ENCODE measurements at regions not wholly inside any gene's neighbourhood (a gene's known extent, or its start where the extent isn't known, plus 50 kb on each side); places are given as distances from the start of the nearest gene placed in this dataset.

GRCh38 chr6:6970851-6971250 is 136.9 kb upstream of the RREB1 start:
- Histone ChIP-seq H4K20me1 (ENCODE audit: insufficient read depth, low read length) (no peaks in the 10 kb centered on the region), H3K36me3 (replicated peaks in 1 of 2; ENCODE audit: control insufficient read depth in 1 of 2, insufficient read depth in 2 of 2, low read length in 2 of 2) (no peaks in the 10 kb centered on the region), H3K4me2 (replicated peaks; ENCODE audit: extremely low read depth, low read length, poor library complexity, severe bottlenecking) (no peak overlapping the region), H2AFZ (ENCODE audit: insufficient read depth, low read depth, low read length, poor library complexity, severe bottlenecking) (no peak overlapping the region), H3K4me1 (ENCODE audit: control insufficient read depth in 1 of 2, insufficient read depth in 2 of 2, low read length in 2 of 2) (peaks cover 0 to 10% of the 10 kb centered on the region in 2 donors), H3K79me2 (ENCODE audit: insufficient read depth, low read length) (no peaks in the 10 kb centered on the region), H3K27me3 (ENCODE audit: control insufficient read depth in 2 of 2, insufficient read depth in 2 of 2, low read length in 2 of 2) (no peaks in the 10 kb centered on the region), H3K9me3 (replicated peaks in 1 of 2; ENCODE audit: control insufficient read depth in 1 of 2, insufficient read depth in 1 of 2, low read length in 2 of 2) (no peaks in the 10 kb centered on the region), H3K27ac (ENCODE audit: low read depth in 1 of 2, low read length in 2 of 2) (no peak overlapping the region), H3K9ac (ENCODE audit: insufficient read depth, low read length, poor library complexity, severe bottlenecking) (no peak overlapping the region), H3K4me3 (replicated peaks in 1 of 3; ENCODE audit: low read depth in 2 of 3, low read length in 3 of 3) (no peak overlapping the region)
- peaks cover 0 to 2% (median 0%) of the 10 kb centered on the region in 3 donors for H3K27me3 Mint-ChIP-seq (ENCODE audit: low read depth in 3 of 3)
- DNase-seq = no peak
- no peak for TF ChIP-seq CTCF (IDR thresholded peaks at IDR 0.05)
- H3K9me3 Mint-ChIP-seq = no peaks in the 10 kb centered on the region
- H3K36me3 Mint-ChIP-seq = no peaks in the 10 kb centered on the region
- intact Hi-C loops (cut with micrococcal nuclease) = no loop called here
- peaks cover 9% of the 10 kb centered on the region for H3K4me1 Mint-ChIP-seq
- H3K27ac Mint-ChIP-seq = no peak overlapping the region
- no peak overlapping the region for H3K4me3 Mint-ChIP-seq
- WGBS (ENCODE audit: insufficient coverage) = 97% methylated on average over 16 of the region's 16 CpGs

GRCh38 chr6:6971369-6971768 is 136.4 kb upstream of the RREB1 start:
- no peak overlapping the region for H3K27ac ChIP-seq (ENCODE audit: low read depth in 1 of 2, low read length in 2 of 2)
- Mint-ChIP-seq H3K4me1 (peaks cover 10% of the 10 kb centered on the region), H3K27me3 (ENCODE audit: low read depth in 3 of 3) (peaks cover 0 to 2% (median 0%) of the 10 kb centered on the region in 3 donors), H3K36me3 (no peaks in the 10 kb centered on the region), H3K4me3 (no peak overlapping the region), H3K27ac (no peak overlapping the region), H3K9me3 (no peaks in the 10 kb centered on the region)
- H3K36me3 ChIP-seq (replicated peaks in 1 of 2; ENCODE audit: control insufficient read depth in 1 of 2, insufficient read depth in 2 of 2, low read length in 2 of 2) = no peaks in the 10 kb centered on the region
- no peak overlapping the region for H3K9ac ChIP-seq (ENCODE audit: insufficient read depth, low read length, poor library complexity, severe bottlenecking)
- no peaks in the 10 kb centered on the region for H3K27me3 ChIP-seq (ENCODE audit: control insufficient read depth in 2 of 2, insufficient read depth in 2 of 2, low read length in 2 of 2)
- no peak for TF ChIP-seq CTCF (IDR thresholded peaks at IDR 0.05)
- no peak overlapping the region for H3K4me2 ChIP-seq (replicated peaks; ENCODE audit: extremely low read depth, low read length, poor library complexity, severe bottlenecking)
- no peaks in the 10 kb centered on the region for H4K20me1 ChIP-seq (ENCODE audit: insufficient read depth, low read length)
- H3K4me3 ChIP-seq (replicated peaks in 1 of 3; ENCODE audit: low read depth in 2 of 3, low read length in 3 of 3) = no peak overlapping the region
- no peaks in the 10 kb centered on the region for H3K79me2 ChIP-seq (ENCODE audit: insufficient read depth, low read length)
- 93% methylated on average over 9 of the region's 11 CpGs for WGBS (ENCODE audit: insufficient coverage)
- H2AFZ ChIP-seq (ENCODE audit: insufficient read depth, low read depth, low read length, poor library complexity, severe bottlenecking) = no peak overlapping the region
- no peaks in the 10 kb centered on the region for H3K9me3 ChIP-seq (replicated peaks in 1 of 2; ENCODE audit: control insufficient read depth in 1 of 2, insufficient read depth in 1 of 2, low read length in 2 of 2)
- intact Hi-C loops (cut with micrococcal nuclease) = no loop called here
- peaks cover 0 to 10% of the 10 kb centered on the region in 2 donors for H3K4me1 ChIP-seq (ENCODE audit: control insufficient read depth in 1 of 2, insufficient read depth in 2 of 2, low read length in 2 of 2)
- DNase-seq = no peak

Measured in CD14-positive monocyte (primary cell).